ENCODE measurements at regions not wholly inside any gene's neighbourhood (a gene's known extent, or its start where the extent isn't known, plus 50 kb on each side); places are given as distances from the start of the nearest gene placed in this dataset.

- Mint-ChIP-seq H3K4me3 (no peak overlapping the region), H3K4me1 (no peaks in the 10 kb centered on the region), H3K9me3 (no peaks in the 10 kb centered on the region), H3K27me3 (ENCODE audit: low read depth) (no peaks in the 10 kb centered on the region), H3K27ac (no peak overlapping the region), H3K36me3 (ENCODE audit: low read depth) (no peaks in the 10 kb centered on the region)
- no peak for TF ChIP-seq CTCF (IDR thresholded peaks at IDR 0.05; ENCODE audit: unreplicated experiment in 3 of 3)
Measured at GRCh38 chr6:19632786-19633185, 204.4 kb upstream of the ID4 start.

- Mint-ChIP-seq H3K4me3 (no peak overlapping the region), H3K4me1 (no peaks in the 10 kb centered on the region), H3K36me3 (ENCODE audit: low read depth) (peaks cover 3% of the 10 kb centered on the region), H3K9me3 (peaks cover 3% of the 10 kb centered on the region), H3K27me3 (ENCODE audit: low read depth) (no peaks in the 10 kb centered on the region), H3K27ac (no peak overlapping the region)
- no peak for TF ChIP-seq CTCF (IDR thresholded peaks at IDR 0.05; ENCODE audit: unreplicated experiment in 3 of 3)
Measured at GRCh38 chr6:19635728-19636127, 201.4 kb upstream of the ID4 start.

- no peaks in the 10 kb centered on the region for H3K4me1 Mint-ChIP-seq
- H3K27ac Mint-ChIP-seq = no peak overlapping the region
- H3K27me3 Mint-ChIP-seq (ENCODE audit: low read depth) = no peaks in the 10 kb centered on the region
- H3K36me3 Mint-ChIP-seq (ENCODE audit: low read depth) = peaks cover 3% of the 10 kb centered on the region
- no peak for TF ChIP-seq CTCF (IDR thresholded peaks at IDR 0.05; ENCODE audit: unreplicated experiment in 3 of 3)
- H3K9me3 Mint-ChIP-seq = peaks cover 3% of the 10 kb centered on the region
- no peak overlapping the region for H3K4me3 Mint-ChIP-seq
Measured at GRCh38 chr6:19637010-19637409, 200.2 kb upstream of the ID4 start.

DNA sequence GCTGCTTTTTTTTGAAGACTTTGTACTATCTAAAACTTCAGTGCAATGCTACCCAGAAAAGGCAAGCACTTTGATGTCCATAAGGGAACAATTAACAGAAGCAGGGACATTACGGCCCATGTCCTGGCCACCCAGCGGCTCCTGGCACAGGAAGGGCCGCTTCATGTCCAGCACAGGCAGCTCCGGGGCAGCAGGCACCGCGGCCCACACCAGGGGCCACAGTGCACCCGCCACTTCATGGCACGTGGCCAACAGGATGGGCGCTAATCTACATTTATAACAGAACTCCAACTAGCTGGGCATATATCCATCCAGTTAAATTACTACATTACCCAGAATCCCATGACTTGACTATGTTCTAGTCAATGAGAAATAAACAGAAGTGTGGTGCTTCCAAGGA lies 198.2 kb upstream of the ID4 start:
- peaks cover 3% of the 10 kb centered on the region for H3K36me3 Mint-ChIP-seq (ENCODE audit: low read depth)
- TF ChIP-seq CTCF (IDR thresholded peaks at IDR 0.05; ENCODE audit: unreplicated experiment in 3 of 3) = no peak
- H3K27me3 Mint-ChIP-seq (ENCODE audit: low read depth) = no peaks in the 10 kb centered on the region
- no peak overlapping the region for H3K27ac Mint-ChIP-seq
- no peaks in the 10 kb centered on the region for H3K4me1 Mint-ChIP-seq
- no peak overlapping the region for H3K4me3 Mint-ChIP-seq
- H3K9me3 Mint-ChIP-seq = peaks cover 3% of the 10 kb centered on the region

DNA sequence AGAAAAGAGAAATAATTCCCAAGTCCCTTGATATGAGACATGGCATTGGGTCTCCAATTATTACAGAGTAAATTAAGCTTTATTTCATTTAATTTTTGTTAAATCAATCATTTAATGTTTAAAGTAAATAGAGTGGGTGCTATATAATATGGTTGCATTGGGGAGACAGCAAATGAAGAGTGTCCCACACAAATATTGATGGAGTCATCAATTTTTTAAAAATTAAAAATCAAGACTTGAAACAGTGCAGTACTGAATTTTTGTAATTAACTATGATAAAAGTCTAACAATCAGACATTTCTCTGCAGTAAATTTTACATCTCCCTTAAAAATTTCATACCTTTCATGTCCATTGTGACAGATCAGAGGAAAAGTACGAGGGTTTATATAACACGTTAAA lies 193.9 kb upstream of the ID4 start:
- TF ChIP-seq CTCF (IDR thresholded peaks at IDR 0.05; ENCODE audit: unreplicated experiment in 3 of 3) = no peak
- no peaks in the 10 kb centered on the region for H3K4me1 Mint-ChIP-seq
- H3K4me3 Mint-ChIP-seq = no peak overlapping the region
- H3K27ac Mint-ChIP-seq = no peak overlapping the region
- no peaks in the 10 kb centered on the region for H3K27me3 Mint-ChIP-seq (ENCODE audit: low read depth)
- peaks cover 3% of the 10 kb centered on the region for H3K9me3 Mint-ChIP-seq
- H3K36me3 Mint-ChIP-seq (ENCODE audit: low read depth) = peaks cover 3% of the 10 kb centered on the region

DNA sequence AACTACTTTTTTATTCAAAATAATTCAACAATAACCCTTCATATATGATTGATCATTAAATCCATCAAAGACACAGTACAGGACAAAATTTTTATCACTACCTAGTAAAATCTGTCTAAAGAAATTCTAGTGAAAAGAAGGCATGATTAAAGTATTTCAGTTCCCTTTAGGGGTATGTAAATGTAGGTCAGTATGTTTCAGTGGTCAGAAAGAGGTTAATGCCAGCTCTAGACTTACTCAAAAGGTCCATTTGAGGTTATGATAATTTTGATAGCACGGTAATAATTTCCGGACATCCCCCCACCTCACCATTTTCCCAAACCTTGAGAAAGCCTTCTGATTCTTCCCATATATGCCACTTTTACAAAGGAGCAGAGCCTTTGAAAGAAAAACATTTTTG lies 193.5 kb upstream of the ID4 start:
- Mint-ChIP-seq H3K4me3 (no peak overlapping the region), H3K4me1 (no peaks in the 10 kb centered on the region), H3K27me3 (ENCODE audit: low read depth) (no peaks in the 10 kb centered on the region), H3K9me3 (peaks cover 3% of the 10 kb centered on the region), H3K27ac (no peak overlapping the region), H3K36me3 (ENCODE audit: low read depth) (peaks cover 3% of the 10 kb centered on the region)
- TF ChIP-seq CTCF (IDR thresholded peaks at IDR 0.05; ENCODE audit: unreplicated experiment in 3 of 3) = no peak

Data from nephron (organoid).